A549 (cell line): ENCODE measurements at regions not wholly inside any gene's neighbourhood (a gene's known extent, or its start where the extent isn't known, plus 50 kb on each side); places are given as distances from the start of the nearest gene placed in this dataset.

ENCODE experiments used
- CBX2 ChIP-seq: fragments of 200-600 bp; sonication (generic); IDR thresholded peaks from 2 replicates; pipeline ENCODE4 v1.6.1; 2016; ENCODE audit warnings: low read depth, mild to moderate bottlenecking, borderline replicate concordance
- CEBPB ChIP-seq, 2 experiments: fragments of >200 bp in 1 of 2; sonication (Bioruptor Twin) in 1 of 2; formaldehyde crosslinking in 1 of 2; IDR thresholded peaks; 2 replicates each; pipeline ENCODE4 v1.6.1; 2012 to 2016
- EP300 ChIP-seq, 2 experiments: fragments of >200 bp; sonication (Bioruptor Twin); formaldehyde crosslinking; IDR thresholded peaks; 2 replicates in 1 of 2; 3 replicates in 1 of 2; pipeline ENCODE4 v1.6.1; 2016 to 2017
- ESRRA ChIP-seq: fragments of 150-350 bp; IDR thresholded peaks from 2 replicates; pipeline ENCODE4 v1.6.1; 2014; ENCODE audit warnings: mild to moderate bottlenecking, low read length, borderline replicate concordance
- JUN ChIP-seq, 2 experiments: fragments of >200 bp; sonication (Bioruptor Twin); formaldehyde crosslinking; IDR thresholded peaks; 2 replicates in 1 of 2; 3 replicates in 1 of 2; pipeline ENCODE4 v1.6.1; 2016 to 2017
- MYC ChIP-seq: IDR thresholded peaks from 2 replicates; pipeline ENCODE4 v1.6.1; 2012; ENCODE audit warnings: mild to moderate bottlenecking, inconsistent platforms, low read length, improper control_type of control experiment, borderline replicate concordance
- POLR2A ChIP-seq: IDR thresholded peaks from 2 replicates; pipeline ENCODE4 v1.6.1; 2012; ENCODE audit warnings: mild to moderate bottlenecking, low read length
- RFX5 ChIP-seq: fragments of 450-650 bp; IDR thresholded peaks from 2 replicates; pipeline ENCODE4 v1.7.1; 2014; ENCODE audit warnings: antibody characterized with exemption, mild to moderate bottlenecking, moderate library complexity
- SMC3 ChIP-seq: fragments of >200 bp; sonication (Bioruptor Twin); formaldehyde crosslinking; IDR thresholded peaks from 3 replicates; pipeline ENCODE4 v1.6.1; 2018; ENCODE audit warnings: inconsistent platforms
- ZFP36 ChIP-seq: fragments of 450-650 bp; IDR thresholded peaks from 2 replicates; pipeline ENCODE4 v1.6.1; 2014; ENCODE audit warnings: borderline replicate concordance; ENCODE audit not compliant: partially characterized antibody
- TF ChIP-seq, protein P1 (sequence below): fragments of >200 bp; sonication (Bioruptor Twin); formaldehyde crosslinking; IDR thresholded peaks from 3 replicates; pipeline ENCODE4 v1.5.1; 2016
- TF ChIP-seq, protein P2 (sequence below): fragments of 450-650 bp; IDR thresholded peaks from 2 replicates; pipeline ENCODE4 v1.6.1; 2014; ENCODE audit warnings: antibody characterized with exemption

DNA sequence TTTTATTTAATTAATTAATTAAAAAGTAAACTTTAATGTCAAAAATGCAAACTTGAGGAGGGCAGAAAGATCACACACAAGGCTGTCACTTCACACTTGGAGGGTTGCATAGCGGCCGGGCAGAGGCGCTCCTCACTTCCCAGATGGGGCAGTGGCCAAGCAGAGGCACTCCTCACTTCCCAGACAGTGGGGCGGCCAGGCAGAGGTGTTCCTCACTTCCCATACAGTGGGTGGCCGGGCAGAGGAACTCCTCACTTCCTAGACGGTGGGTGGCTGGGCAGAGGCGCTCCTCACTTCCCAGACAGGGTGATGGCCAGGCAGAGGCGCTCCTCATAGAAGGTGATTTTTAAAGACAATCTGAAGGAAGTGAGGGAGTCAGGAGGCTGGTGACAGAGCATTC lies 277.5 kb downstream of the PDCD6IP start:
- TF ChIP-seq ZFP36, result no peak
- no peak for TF ChIP-seq CBX2
- TF ChIP-seq CEBPB (IDR thresholded peaks at IDR 0.05), result no peak
- TF ChIP-seq SMC3, result no peak
- TF ChIP-seq, protein P1, sequence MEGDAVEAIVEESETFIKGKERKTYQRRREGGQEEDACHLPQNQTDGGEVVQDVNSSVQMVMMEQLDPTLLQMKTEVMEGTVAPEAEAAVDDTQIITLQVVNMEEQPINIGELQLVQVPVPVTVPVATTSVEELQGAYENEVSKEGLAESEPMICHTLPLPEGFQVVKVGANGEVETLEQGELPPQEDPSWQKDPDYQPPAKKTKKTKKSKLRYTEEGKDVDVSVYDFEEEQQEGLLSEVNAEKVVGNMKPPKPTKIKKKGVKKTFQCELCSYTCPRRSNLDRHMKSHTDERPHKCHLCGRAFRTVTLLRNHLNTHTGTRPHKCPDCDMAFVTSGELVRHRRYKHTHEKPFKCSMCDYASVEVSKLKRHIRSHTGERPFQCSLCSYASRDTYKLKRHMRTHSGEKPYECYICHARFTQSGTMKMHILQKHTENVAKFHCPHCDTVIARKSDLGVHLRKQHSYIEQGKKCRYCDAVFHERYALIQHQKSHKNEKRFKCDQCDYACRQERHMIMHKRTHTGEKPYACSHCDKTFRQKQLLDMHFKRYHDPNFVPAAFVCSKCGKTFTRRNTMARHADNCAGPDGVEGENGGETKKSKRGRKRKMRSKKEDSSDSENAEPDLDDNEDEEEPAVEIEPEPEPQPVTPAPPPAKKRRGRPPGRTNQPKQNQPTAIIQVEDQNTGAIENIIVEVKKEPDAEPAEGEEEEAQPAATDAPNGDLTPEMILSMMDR, result no peak
- TF ChIP-seq MYC, result no peak
- no peak for TF ChIP-seq ESRRA
- TF ChIP-seq EP300 (IDR thresholded peaks at IDR 0.05), result no peak
- TF ChIP-seq, protein P2, sequence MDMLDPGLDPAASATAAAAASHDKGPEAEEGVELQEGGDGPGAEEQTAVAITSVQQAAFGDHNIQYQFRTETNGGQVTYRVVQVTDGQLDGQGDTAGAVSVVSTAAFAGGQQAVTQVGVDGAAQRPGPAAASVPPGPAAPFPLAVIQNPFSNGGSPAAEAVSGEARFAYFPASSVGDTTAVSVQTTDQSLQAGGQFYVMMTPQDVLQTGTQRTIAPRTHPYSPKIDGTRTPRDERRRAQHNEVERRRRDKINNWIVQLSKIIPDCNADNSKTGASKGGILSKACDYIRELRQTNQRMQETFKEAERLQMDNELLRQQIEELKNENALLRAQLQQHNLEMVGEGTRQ, result no peak
- no peak for TF ChIP-seq POLR2A
- TF ChIP-seq RFX5, result no peak
- no peak for TF ChIP-seq JUN (IDR thresholded peaks at IDR 0.05)
